NCI-H1436 treated with DMSO at 0.1 percent for 48 hours (cell line): ENCODE measurements at regions not wholly inside any gene's neighbourhood (a gene's known extent, or its start where the extent isn't known, plus 50 kb on each side); places are given as distances from the start of the nearest gene placed in this dataset.
"Not testable (repeated sequence)": the region's sequence is repeated elsewhere in the genome, so short reads cannot be mapped to it uniquely, and the experiment has no call there.

ENCODE experiments used
- DNase-seq: peaks from one replicate; lab custom pipeline; 2025; lab: John Stamatoyannopoulos, UW

DNA sequence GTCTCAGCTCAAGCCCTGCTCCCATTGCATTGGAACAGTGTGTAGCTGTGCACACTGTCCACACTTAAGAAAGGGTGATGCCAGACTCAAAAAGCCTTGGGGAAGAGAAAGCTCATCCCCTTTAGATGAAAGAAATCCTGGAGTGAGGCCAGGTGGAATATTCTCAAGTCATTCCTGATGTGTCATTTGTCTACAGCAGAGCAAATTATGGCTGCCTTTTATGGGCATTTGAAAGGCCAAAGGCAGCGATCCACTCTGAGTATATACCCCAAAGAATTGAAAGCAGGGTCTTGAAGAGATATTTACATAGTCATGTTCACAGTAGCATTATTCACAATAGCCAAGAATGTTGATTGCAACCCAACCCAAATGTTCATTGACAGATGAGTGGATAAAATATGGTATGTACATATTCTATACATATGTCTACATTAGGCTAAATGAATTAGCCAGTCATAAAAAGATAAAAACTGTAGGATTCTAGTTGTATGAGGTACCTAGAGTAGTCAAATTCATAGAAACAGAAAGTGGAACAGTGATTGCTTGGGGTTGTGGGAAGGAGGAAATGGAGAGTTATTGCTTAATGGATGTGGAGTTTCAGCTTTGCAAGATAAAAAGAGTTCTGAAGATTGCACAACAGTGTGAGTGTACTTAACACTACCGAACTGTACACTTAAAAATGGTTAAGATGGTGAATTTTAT is 214.9 kb downstream of the KCNRG start:
- no peak for DNase-seq

DNA sequence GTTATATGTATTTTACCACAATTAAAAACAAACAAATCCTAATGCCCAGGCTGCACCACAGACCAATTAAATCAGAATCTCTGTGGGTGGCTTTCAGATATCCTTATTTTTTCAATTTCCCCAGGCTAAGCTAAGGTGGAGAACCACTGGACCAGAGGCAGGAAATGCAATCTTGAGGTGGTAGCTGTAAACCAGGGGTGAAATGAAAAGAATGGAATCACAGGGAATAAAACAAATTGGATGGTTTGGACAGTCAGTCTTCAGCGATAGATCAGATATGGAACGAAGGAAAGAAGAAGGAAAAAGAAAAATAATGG is 215.4 kb downstream of the KCNRG start:
- DNase-seq = no peak

DNA sequence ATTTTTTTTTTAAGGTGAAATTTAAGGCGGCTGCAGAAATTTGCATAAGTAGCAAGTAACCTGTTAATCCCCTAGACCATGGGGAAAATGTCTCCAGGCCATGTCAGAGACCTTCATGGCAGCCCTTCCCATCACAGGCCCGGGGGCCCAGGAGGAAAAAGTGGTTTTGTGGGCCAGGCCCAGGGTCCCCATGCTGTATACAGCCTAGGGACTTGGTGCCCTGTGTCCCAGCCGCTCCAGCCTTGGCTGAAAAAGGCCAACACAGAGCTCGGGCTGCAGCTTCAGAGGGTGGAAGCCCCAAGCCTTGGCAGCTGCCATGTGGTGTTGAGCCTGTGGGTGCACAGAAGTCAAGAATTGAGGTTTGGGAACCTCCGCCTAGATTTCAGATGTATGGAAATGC is 218.3 kb downstream of the KCNRG start:
- not testable (repeated sequence) for DNase-seq

DNA sequence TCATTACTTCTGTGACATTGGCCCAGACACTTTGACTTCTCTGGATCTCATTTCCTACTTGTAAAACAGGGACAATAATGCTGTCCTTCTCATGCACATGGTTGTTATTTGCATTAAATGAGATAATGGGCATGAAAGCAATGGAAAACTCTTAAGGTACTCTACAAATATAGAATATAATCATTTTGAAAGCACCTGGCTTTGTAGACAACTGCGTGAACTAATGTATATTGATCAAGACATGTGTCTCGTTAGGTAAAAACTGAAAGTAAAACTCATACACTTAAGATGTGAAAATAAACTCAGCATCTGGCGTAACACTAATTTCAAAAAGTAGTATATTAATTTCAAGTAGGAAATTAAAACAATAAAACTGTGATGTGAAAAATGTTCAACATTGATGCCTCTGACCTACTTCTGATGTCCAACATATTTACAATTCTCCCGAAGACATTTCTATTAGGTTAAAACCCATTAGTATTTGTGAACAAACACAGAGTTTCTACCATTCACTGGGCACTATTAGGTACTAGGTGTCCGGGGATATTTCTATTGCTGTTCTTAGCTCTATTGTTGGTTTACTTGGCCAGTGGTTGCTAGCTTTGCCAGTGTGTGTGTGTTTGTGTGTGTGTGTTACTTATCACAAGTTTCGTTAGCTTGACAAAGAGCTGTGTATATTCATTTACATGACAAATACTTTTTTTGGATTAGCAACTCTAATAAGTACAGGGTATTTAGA is 220.5 kb downstream of the KCNRG start:
- no peak for DNase-seq

DNA sequence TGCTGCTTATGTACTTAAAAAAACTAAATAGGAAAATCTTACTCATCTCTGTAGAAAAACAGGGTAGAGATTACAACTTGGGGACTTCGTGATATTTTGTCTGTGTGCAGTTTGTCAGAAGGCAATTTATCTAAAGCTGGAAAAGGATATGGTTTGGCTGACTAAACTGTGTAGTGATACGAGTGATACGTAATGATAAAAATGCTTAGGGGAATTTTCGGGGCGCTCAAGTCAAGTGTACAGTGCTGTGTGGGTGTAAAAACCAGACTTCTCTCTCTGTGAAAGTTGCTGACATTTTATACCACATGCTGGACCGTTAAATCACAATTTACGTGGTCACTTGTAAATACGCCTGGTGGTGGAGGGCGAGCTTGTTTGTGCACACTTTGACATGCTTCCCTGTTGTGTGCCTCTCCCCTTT is 221.7 kb downstream of the KCNRG start:
- DNase-seq = no peak

DNA sequence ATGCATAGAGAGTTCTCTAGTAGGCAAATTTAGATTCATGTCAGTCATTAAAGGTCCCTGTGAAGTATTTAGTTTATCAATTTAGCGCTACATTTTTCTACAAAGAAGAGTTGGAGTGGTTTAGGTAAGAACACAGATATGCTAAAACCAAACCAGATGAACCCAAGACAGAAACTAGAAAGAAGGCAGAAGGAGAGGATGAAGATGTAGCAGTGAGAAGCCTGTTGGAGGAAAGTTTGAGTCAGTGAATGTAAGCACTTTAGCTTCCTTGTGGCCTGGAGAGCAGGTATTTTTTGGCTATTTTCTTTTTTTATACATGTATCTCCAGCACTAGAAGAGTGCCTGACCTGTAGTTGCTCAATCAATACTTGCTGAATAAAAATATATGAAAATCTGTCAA is 223.7 kb downstream of the KCNRG start:
- DNase-seq = no peak

DNA sequence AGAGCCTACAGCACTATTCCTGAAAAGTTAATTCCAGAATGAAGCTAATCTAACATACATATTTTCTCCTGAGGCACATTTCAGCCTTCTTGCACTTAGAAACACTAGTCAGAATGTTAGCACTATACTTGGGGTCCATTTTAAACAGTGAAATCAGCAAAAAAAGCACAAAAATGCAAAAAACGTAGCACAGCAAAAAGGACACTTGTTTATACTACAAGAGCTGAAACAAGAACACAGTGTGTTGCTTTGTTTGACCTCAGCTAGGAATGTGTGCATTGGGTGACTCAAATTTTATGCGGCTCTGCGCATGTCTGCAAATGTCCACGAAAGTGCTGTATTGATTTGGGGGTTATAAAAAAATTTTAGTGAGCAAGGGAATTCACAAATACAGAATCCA is 226.2 kb downstream of the KCNRG start:
- DNase-seq = no peak

DNA sequence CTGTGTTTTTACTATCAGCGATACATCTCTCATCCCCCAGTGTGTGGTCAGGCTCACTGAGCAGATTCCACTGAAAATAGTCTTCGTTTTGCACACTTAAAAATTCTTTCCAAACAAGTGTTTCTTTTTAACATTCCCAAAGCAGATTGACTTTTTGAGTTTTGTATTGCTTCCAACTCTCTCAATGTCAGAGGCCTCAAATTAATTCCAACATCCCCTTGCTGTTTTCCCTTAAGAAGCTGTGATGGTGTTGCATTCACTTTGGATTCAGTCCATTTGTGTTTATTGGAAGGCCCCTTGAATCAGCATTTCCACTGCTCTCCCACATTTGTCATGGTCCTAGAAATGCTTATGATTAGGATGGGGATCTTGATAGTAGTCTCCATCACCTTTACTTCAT is 228.7 kb downstream of the KCNRG start:
- no peak for DNase-seq

DNA sequence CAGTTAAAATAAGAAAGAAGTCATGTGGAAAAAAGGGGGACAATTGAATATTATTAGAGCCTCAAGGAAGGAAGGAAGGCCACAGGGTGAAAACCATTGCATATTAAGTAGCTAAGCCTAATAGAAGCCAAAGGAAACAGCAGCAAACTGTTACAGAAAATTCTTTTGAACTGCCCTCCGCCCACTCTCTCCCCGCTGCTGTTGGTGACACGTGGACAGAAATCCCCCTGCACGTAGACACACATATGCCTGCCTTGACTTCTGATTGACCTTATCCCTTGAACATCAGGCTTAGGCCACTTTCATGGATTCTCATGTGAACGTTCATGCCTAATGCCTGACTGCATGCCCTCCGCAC is 229.1 kb downstream of the KCNRG start:
- no peak for DNase-seq

DNA sequence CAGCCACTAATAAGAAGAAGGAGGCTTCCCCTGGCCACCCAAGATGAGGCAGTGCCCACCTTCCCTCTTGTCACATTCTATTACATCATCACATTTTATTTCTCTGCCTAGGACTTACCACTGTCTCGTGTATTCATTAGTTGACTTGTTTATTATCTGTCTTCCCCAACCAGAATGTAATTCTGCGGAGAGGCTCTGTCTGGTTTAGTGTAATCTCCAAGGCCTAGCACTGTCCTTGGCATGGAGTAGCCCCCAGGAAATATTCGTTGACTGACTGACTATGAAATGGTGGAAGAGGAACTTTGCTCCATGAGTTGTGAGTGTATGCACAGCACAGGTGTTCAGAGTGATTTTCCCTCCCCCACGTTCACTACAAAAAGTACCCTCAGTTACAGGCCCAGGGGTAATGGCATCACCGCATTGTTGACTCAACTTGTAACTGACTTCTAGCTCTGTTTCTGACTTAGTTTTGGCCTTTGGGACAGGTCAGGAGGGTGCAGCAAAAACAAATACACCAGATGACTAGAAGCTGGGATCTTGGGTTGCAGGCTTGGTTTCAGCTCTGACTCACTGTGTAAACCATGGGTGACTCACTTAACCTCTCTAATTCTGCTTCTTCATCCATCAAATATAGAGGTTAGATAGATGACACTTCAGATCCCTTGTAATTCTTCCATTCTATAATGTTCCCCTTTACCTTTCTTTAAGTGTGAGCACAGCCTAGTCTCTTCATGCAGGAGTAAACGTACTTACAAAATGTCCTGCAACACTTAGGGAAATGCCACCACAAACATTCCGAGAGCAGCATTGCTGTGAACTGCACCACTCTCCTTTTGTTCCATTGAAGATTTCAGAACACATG is 229.7 kb downstream of the KCNRG start:
- DNase-seq = no peak

DNA sequence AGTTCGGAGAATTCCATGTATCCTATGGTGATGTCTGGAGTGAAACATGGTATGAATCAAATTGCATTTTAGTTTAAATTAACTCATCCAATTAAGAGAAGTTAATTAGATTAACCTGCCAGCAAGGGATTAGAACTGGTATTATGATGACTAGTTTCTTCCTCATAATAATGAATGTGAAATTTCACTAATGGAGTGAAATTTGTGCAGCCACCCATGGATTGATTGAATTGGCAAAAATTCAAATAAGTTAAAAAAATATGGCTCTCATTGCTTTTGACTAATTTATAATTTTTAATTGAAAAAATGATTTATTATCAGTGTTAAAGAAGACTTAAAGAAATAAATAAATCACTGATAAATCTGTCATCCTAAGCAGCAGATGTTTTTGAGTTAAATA is 232.0 kb downstream of the KCNRG start:
- DNase-seq = no peak

DNA sequence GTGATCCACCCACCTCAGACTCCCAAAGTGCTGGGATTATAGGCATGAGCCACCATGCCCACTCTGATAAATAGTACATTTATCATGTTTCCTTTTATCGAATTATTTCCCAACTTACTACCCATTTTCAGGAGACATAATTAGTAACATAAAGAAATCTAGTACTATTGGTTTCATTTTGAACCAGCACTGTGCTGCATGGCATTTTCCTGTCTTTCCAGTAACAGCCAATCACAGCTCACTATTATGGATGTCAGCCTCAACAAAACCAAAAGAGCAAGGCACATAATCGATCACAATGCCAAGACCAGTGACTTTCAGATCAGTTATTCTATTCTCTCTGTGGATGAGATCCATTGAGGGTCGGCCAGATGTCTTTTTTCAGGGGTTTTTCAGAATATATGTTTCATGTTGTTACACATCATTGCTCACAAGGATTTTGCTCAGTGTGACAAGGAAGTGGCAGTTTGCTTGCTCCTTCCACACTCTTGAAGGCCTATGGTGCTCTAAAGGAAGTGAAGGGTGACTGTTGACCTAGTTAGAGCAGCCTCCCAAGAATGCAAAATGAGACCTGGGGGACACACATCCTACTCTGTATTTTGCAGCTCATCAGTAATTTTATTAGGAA is 233.4 kb downstream of the KCNRG start:
- no peak for DNase-seq

DNA sequence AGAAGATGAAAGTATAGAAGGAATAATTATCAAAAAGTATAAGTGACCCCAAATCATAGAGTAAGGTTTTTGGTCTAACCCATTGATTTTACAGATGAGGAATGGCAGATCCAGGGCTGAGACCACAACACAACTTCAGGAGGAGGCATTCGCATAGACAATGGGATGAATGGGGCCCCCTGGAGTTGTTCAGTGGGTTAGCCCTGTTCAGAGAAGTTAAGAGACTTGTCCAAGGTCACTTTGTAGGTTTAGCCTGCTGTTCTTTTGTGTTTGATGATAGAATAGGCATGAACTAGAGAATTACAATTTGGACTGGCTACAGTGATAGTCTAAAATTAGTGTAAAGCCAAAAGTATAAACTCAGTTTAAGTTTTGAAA is 233.9 kb downstream of the KCNRG start:
- DNase-seq = no peak

DNA sequence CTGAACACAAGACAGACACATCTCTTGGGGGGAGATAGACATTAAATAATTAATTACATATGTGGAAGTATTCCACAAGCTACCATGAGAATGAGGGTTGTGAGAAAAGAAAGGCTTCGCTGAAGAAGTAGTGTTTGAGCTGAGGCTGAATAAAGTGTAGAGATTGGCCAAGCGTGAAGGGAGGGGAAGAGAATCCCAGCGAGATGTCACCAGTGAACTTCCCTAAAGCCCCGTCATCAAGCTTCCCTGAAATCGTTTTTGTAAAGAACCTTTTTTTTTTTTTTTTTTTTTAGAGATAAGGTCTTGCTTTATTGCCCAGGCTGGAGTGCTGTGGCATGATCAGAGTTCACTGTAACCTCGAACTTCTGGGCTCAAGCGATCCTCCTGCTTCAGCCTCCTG is 235.2 kb downstream of the KCNRG start:
- DNase-seq = no peak

DNA sequence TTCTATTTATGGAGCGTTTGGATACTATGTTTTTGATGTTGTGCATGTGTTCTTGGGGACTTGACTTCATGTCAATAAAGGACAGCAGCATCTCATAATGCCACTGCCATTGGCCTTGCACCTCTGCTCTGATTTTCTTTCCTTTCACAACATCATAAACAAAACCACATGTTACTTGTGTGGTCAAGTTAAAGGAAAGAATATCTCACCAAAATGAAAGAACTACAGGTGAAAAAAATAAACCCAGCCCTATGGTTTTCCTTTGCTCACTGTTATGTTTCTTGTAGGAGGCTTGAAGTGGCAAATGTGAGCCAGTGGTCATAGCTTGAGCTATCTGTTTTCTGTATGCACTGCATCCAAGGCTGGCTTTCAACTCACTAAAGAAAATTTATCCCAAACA is 240.4 kb downstream of the KCNRG start:
- DNase-seq = no peak

DNA sequence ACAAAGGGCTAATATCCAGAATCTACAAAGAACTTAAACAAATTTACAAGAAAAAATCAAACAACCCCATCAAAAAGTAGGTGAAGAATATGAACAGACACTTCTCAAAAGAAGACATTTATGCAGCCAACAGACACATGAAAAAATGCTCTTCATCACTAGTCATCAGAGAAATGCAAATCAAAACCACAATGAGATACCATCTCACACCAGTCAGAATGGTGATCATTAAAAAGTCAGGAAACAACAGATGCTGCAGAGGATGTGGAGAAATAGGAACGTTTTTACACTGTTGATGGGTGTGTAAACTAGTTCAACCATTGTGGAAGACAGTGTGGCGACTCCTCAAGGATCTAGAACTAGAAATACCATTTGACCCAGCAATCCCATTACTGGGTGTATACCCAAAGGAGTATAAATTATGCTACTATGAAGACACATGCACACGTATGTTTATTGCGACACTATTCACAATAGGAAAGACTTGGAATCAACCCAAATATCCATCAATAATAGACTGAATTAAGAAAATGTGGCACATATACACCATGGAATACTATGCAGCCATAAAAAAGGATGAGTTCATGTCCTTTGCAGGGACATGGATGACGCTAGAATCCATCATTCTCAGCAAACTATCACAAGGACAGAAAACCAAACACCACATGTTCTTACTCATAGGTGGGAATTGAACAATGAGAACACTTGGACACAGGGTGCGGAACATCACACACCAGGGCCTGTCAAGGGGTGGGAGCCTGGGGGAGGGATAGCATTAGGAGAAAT is 241.5 kb downstream of the KCNRG start:
- DNase-seq = not testable (repeated sequence)

DNA sequence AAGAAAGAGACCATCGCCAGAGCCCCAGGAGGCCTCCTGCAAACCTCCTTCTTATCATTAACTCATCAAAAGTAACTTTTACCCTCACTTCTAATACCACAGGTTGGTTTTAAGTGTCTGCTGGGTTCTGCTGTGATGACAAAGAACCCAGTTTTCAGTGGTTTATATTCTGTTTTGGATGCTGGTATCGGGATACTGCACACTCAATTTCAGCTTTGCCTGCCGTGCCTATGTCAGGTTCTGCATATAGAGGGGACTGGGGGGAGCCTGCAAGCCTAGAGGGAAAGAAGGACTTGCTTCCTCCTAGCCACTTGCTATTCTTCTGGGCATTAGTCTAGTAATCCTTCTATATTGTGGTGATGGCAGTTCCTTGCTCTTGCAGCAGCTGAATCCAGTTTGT is 242.4 kb downstream of the KCNRG start:
- DNase-seq = no peak

DNA sequence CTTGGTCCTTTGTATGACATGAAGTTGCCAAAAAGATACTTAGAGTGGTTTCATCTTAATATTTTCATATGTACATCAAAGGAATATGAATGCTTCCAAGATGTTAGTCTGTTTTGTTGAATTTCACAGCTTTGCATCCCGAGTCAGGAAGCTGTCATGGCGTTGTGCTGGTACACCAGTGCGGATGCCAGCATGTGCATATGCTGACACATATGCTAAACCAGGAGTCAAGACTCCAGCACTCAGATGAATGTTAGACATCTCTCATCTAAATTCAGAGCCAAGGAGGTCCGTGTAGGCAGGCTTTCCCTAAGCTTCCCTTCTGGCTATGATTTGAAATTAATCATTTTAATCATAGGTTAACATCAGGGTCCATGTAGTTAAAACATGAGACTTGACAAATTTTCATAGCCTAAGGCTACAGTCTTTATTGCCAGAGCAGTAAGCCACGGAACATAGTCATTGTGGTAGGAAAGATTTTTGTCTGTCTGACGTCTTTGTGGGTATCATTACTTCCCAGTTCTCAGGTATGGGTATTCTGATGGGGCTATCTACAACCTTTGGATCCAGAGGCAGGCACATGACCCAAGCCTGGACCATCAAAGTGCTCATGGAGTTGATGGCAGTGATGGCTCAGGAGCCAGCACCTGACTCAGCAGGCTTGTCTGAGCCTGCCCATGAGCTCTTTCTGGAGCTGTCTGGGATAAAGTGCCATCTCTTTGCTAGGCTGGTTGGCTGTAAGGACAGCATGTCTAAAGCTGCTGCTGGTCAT is 246.1 kb downstream of the KCNRG start:
- DNase-seq = no peak

DNA sequence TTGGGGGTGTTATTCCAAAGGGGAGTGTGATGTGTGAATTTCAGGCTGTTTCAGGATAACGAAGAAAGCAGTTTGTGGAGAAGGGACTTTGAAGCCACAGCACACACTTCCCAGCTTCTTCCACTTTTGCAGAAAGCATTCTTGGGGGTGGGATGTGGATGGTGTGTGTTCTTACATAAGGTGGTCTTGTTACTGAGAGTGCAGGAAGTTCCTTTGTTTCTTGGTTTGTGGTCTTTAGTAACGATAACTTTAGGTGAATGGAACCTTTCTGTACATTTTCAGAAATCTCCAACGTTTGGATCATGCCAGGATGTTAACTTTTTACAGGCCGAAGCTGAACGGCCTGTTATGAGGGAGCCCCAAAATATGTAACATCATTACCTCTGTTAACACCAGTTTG is 251.8 kb downstream of the KCNRG start:
- no peak for DNase-seq

DNA sequence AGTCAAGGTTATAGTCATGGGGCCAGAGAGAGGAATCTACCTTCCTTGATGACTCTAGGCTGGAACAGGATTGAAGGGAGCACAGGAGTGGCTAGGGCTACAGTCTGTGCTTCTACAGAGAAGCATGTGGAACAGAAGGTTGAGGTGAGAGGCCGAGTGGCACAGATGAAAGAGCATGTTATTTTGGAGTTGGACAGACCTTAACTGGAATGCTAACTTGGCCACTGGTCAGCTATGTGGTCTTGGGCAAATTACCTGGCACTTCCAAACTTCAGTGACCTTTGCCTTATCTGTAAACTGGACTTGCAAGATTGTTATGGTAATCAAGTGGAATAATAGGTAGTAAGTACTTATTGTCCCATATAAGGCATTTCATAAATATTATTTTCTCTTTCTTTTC is 252.7 kb downstream of the KCNRG start:
- DNase-seq = no peak

DNA sequence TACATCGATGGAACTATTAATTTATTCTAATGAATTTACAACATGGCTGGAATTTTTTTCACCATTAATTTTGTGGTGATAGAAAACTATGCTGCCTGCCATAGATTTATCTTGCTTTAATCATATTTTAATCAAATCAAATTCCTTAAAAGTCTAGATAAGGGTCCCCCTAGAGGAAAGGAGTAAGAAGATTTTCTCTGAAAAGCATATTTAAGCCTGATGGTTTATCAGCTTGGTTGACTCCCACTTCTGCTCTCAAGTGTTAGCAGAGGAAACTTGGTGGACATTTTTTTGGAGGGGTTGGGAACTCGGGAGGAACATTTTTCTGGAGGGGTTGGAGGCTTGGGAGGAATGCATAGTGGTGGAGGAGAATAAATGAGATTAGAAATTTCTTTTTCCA is 253.3 kb downstream of the KCNRG start:
- DNase-seq = no peak
